Cardiac fibroblast (primary cell): ENCODE measurements at regions not wholly inside any gene's neighbourhood (a gene's known extent, or its start where the extent isn't known, plus 50 kb on each side); places are given as distances from the start of the nearest gene placed in this dataset.

Experiments used
- DNase-seq, 2 donors: peaks; one replicate each; pipeline versions ENCODE4 v3.0.0 to v3.0.0-alpha.2; 2010; ENCODE audit warnings: low read depth in 2 of 2
- H3K4me3 ChIP-seq, 2 donors: replicated peaks in 1 of 2; 1 replicate in 1 of 2; 2 replicates in 1 of 2; pipeline ENCODE4 v1.5.1; 2011; ENCODE audit warnings: low read depth in 2 of 2, low read length in 2 of 2, mild to moderate bottlenecking in 2 of 2, moderate library complexity in 1 of 2
- CTCF ChIP-seq: IDR thresholded peaks from one replicate; pipeline ENCODE4 v1.5.1; 2011; ENCODE audit warnings: low read depth, mild to moderate bottlenecking, low read length, inconsistent platforms

- no peak for DNase-seq
- no peak for TF ChIP-seq CTCF
- no peak overlapping the region for H3K4me3 ChIP-seq
These were observed 357.4 kb upstream of the GULP1 start for GRCh38 chr2:187934236-187934635.

DNA sequence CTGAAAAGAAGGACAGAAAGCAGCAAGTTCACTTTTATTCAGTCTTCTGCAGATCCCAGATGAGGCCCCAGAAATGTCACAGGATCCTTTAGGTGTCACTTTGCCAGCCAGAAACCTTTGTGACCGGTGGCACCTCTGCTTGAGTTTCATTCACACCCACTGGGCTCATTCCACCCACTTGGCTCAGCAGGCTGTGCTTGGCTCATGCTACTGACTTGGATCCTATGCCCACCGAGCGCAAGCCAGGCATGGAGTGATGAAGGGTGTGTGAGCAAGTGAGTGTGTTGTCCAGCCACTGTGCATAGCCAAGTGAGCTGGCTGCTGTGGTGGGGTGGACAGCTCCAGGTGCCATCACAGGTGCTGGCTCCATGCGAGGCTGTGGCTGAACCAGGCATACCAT is 357.0 kb upstream of the GULP1 start:
- TF ChIP-seq CTCF = no peak
- H3K4me3 ChIP-seq = no peak overlapping the region
- DNase-seq = no peak

GRCh38 chr2:187935126-187935525 is 356.5 kb upstream of the GULP1 start:
- H3K4me3 ChIP-seq = no peak overlapping the region
- DNase-seq = no peak
- TF ChIP-seq CTCF = no peak

DNA sequence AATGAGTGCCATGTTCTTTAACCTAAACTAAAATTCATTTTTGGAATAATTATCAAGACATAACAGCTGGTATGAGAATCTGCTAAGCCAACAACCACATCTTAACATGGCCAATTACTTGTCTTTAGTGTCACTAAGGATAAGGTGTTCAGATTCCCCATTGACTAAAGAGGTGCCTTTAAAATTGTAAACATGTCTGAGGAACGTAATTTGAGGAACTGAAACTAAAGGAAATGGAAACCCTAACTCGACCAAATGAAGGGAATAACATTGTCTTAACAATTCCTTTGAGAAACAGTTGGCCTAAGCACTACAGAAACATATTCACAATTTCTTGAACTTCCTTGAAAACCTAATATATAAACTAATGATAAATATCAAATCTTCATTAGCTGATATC is 355.4 kb upstream of the GULP1 start:
- H3K4me3 ChIP-seq = no peak overlapping the region
- TF ChIP-seq CTCF = no peak
- DNase-seq = no peak

DNA sequence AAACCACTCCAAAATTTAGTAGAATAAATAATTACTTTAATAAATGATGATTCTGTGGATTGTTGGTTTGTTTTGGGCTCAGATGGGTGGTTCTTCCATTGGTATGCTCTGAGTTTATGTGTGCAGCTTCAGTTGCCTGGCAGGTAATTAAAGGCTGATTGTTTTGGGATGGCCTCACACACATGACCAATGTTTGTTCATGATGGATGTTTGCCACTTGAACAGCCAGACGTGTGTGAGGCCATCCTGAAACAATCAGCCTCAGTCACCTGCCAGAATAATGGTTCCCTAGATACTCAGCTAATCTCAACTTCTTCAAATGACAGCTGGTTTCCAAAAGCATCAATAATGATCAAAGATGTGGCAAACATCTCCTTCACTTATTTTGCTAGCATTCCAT is 352.5 kb upstream of the GULP1 start:
- no peak overlapping the region for H3K4me3 ChIP-seq
- DNase-seq = no peak
- no peak for TF ChIP-seq CTCF

GRCh38 chr2:187942876-187943275 is 348.8 kb upstream of the GULP1 start:
- no peak overlapping the region for H3K4me3 ChIP-seq
- peak; percentile 20 to 70 for DNase-seq
- no peak for TF ChIP-seq CTCF

- H3K4me3 ChIP-seq = no peak overlapping the region
- DNase-seq = no peak
- no peak for TF ChIP-seq CTCF
These were observed 347.8 kb upstream of the GULP1 start for GRCh38 chr2:187943772-187944369.
